Neuronal stem cell (in vitro differentiated cells): ENCODE measurements at regions not wholly inside any gene's neighbourhood (a gene's known extent, or its start where the extent isn't known, plus 50 kb on each side); places are given as distances from the start of the nearest gene placed in this dataset.

ENCODE experiments used
- DNase-seq: peaks from one replicate; pipeline ENCODE4 v3.0.0-alpha.2; 2013; ENCODE audit warnings: low spot score
- H2AFZ ChIP-seq: one replicate; pipeline ENCODE4 v1.6.1; 2013; ENCODE audit warnings: mild to moderate bottlenecking, low read length, inconsistent platforms
- H2AK5ac ChIP-seq: 2 replicates; pipeline ENCODE4 v1.6.1; 2013; ENCODE audit warnings: low read depth, mild to moderate bottlenecking, inconsistent platforms, low read length, moderate library complexity, mixed read lengths
- H2BK120ac ChIP-seq: 2 replicates; pipeline ENCODE4 v1.6.1; 2013; ENCODE audit warnings: low read depth, mild to moderate bottlenecking, inconsistent platforms, low read length, moderate library complexity, mixed read lengths
- H2BK12ac ChIP-seq: one replicate; pipeline ENCODE4 v1.6.1; 2013; ENCODE audit warnings: low read length, inconsistent platforms
- H2BK15ac ChIP-seq: 2 replicates; pipeline ENCODE4 v1.6.1; 2013; ENCODE audit warnings: mild to moderate bottlenecking, low read length, inconsistent platforms, mixed read lengths
- H2BK5ac ChIP-seq: one replicate; pipeline ENCODE4 v1.6.1; 2013; ENCODE audit warnings: inconsistent platforms, mild to moderate bottlenecking, low read length, moderate library complexity
- H3K14ac ChIP-seq: one replicate; pipeline ENCODE4 v1.6.1; 2013; ENCODE audit warnings: low read length, inconsistent platforms
- H3K18ac ChIP-seq: 2 replicates; pipeline ENCODE4 v1.6.1; 2013; ENCODE audit warnings: low read length, inconsistent platforms
- H3K23ac ChIP-seq: 2 replicates; pipeline ENCODE4 v1.6.1; 2013; ENCODE audit warnings: low read depth, mild to moderate bottlenecking, mixed read lengths, low read length, inconsistent platforms; ENCODE audit not compliant: poor library complexity
- H3K27ac ChIP-seq: replicated peaks from 3 replicates; pipeline ENCODE4 v1.5.1; 2013; ENCODE audit warnings: low read length, inconsistent platforms
- H3K27me3 ChIP-seq, 3 experiments: 2 replicates each; pipeline ENCODE4 v1.6.1; 2013; ENCODE audit warnings: low read length in 3 of 3, mild to moderate bottlenecking in 2 of 3, inconsistent platforms in 1 of 3, low read depth in 1 of 3, mixed read lengths in 1 of 3, moderate library complexity in 1 of 3; ENCODE audit not compliant: control insufficient read depth in 3 of 3, insufficient read depth in 3 of 3
- H3K36me3 ChIP-seq, 2 donors: replicated peaks in 1 of 2; 2 replicates each; pipeline ENCODE4 v1.6.1; 2013; ENCODE audit warnings: low read length in 2 of 2; ENCODE audit not compliant: control insufficient read depth in 2 of 2, insufficient read depth in 2 of 2
- H3K4ac ChIP-seq: 2 replicates; pipeline ENCODE4 v1.6.1; 2013; ENCODE audit warnings: inconsistent platforms, mild to moderate bottlenecking, low read length, moderate library complexity
- H3K4me1 ChIP-seq, 2 donors: 1 replicate in 1 of 2; 2 replicates in 1 of 2; pipeline ENCODE4 v1.6.1; 2013; ENCODE audit warnings: low read length in 2 of 2, low read depth in 1 of 2; ENCODE audit not compliant: control insufficient read depth in 2 of 2, insufficient read depth in 1 of 2
- H3K4me2 ChIP-seq: one replicate; pipeline ENCODE4 v1.6.1; 2013; ENCODE audit warnings: mild to moderate bottlenecking, low read length, inconsistent platforms; ENCODE audit not compliant: insufficient read depth, poor library complexity, severe bottlenecking
- H3K4me3 ChIP-seq, 2 donors: 2 replicates each; pipeline ENCODE4 v1.5.1; 2013; ENCODE audit warnings: low read length in 2 of 2, mild to moderate bottlenecking in 2 of 2, inconsistent platforms in 1 of 2, moderate library complexity in 1 of 2
- H3K79me1 ChIP-seq: one replicate; pipeline ENCODE4 v1.6.1; 2013; ENCODE audit warnings: low read depth, mild to moderate bottlenecking, inconsistent platforms, low read length, moderate library complexity
- H3K9ac ChIP-seq: one replicate; pipeline ENCODE4 v1.6.1; 2013; ENCODE audit warnings: mild to moderate bottlenecking, low read depth, low read length, inconsistent platforms; ENCODE audit not compliant: poor library complexity
- H3K9me3 ChIP-seq, 2 donors: replicated peaks in 1 of 2; 2 replicates each; pipeline versions ENCODE3 to v1.6.1; 2013; ENCODE audit warnings: low read length in 2 of 2, mild to moderate bottlenecking in 2 of 2, inconsistent platforms in 1 of 2, low read depth in 1 of 2, mixed read lengths in 1 of 2, moderate library complexity in 1 of 2; ENCODE audit not compliant: control insufficient read depth in 2 of 2, insufficient read depth in 1 of 2
- H4K8ac ChIP-seq: one replicate; pipeline ENCODE4 v1.6.1; 2013; ENCODE audit warnings: low read depth, mild to moderate bottlenecking, inconsistent platforms, low read length, moderate library complexity
- H4K91ac ChIP-seq: one replicate; pipeline ENCODE4 v1.6.1; 2013; ENCODE audit warnings: low read length, low read depth, mild to moderate bottlenecking, inconsistent platforms; ENCODE audit not compliant: poor library complexity
- WGBS, 2 donors: extraction: QIAGEN DNeasy Blood & Tissue Kit; methylation state at CpG; one replicate each; pipeline ENCODE4 v1.1.7; 2013; ENCODE audit warnings: missing lambda C conversion rate in 2 of 2, mixed read lengths in 1 of 2; ENCODE audit not compliant: insufficient read length in 2 of 2, insufficient replicate concordance in 1 of 2; ENCODE audit errors: extremely low coverage in 2 of 2; 5-methylcytosine and 5-hydroxymethylcytosine counted together

DNA sequence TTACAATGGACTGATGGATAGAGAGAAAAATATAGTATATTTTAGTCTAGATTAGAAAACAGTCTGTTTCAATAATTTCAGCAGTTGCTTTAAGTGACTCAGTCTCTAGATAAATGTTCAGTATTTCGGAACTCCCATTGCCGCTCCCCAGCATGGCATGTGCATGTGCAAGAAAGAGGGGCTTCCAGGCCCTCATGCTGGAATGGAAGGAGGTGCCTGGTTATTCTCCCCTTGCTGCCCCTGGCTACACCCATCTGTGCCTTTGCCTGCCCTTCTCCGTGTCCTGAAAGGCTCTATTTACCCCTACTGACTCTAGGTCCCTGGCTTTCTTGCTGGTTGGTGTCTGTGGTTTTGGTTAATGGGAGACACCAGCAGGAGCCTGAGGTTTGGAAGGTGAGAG is 115.7 kb upstream of the IFNGR1 start:
- Histone ChIP-seq H2AFZ (no peak overlapping the region), H3K4me3 (no peak overlapping the region), H2AK5ac (no peak overlapping the region), H3K14ac (peak overlapping the region; percentile 49), H3K9me3 (no peaks in the 10 kb centered on the region), H3K9ac (no peak overlapping the region), H4K8ac (no peak overlapping the region), H3K27ac (no peak overlapping the region), H3K4me1 (peaks cover 0 to 2% of the 10 kb centered on the region in 2 donors), H3K23ac (no peak overlapping the region), H2BK12ac (no peak overlapping the region), H2BK5ac (no peak overlapping the region), H3K4me2 (no peak overlapping the region), H4K91ac (no peak overlapping the region), H2BK120ac (no peak overlapping the region), H3K79me1 (peaks cover 1% of the 10 kb centered on the region), H2BK15ac (no peak overlapping the region), H3K18ac (peak overlapping the region; percentile 81), H3K27me3 (peaks cover 2 to 85% (median 7%) of the 10 kb centered on the region in 3 experiments), H3K4ac (no peak overlapping the region), H3K36me3 (no peaks in the 10 kb centered on the region)
- DNase-seq = no peak
- no CpG with 5 or more reads among the region's 3 CpGs for WGBS, 2 donors

DNA sequence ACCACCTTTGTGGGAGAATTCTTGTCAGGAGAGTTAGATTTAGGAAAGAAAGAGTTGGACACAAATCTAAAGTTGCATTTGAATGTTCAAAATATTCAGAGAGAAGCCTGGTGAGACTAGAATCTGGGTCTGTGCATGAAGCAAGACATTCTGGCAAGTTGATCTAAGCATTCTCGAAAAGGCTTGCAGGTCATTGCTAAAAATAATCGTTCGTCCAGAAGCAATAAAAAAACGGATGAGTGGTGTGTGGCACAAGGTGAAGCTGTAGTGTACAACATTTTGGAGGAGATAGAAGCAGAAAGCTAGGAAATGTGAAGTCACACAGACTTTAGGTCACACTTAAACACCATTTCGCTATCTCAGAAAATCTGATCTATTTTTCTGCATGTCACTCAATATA is 114.9 kb upstream of the IFNGR1 start:
- DNase-seq = no peak
- Histone ChIP-seq H2BK15ac (no peak overlapping the region), H2BK5ac (no peak overlapping the region), H3K4me1 (peaks cover 0 to 2% of the 10 kb centered on the region in 2 donors), H3K23ac (no peak overlapping the region), H3K36me3 (no peaks in the 10 kb centered on the region), H2AFZ (no peak overlapping the region), H4K91ac (no peak overlapping the region), H2BK12ac (no peak overlapping the region), H3K27ac (no peak overlapping the region), H3K79me1 (peaks cover 1% of the 10 kb centered on the region), H3K9ac (no peak overlapping the region), H3K9me3 (no peaks in the 10 kb centered on the region), H3K4me2 (no peak overlapping the region), H3K27me3 (peaks cover 2 to 82% (median 7%) of the 10 kb centered on the region in 3 experiments), H3K4ac (no peak overlapping the region), H4K8ac (no peak overlapping the region), H3K4me3 (no peak overlapping the region), H2BK120ac (no peak overlapping the region), H3K14ac (no peak overlapping the region), H3K18ac (no peak overlapping the region), H2AK5ac (no peak overlapping the region)
- no CpG with 5 or more reads among the region's 5 CpGs for WGBS, 2 donors

DNA sequence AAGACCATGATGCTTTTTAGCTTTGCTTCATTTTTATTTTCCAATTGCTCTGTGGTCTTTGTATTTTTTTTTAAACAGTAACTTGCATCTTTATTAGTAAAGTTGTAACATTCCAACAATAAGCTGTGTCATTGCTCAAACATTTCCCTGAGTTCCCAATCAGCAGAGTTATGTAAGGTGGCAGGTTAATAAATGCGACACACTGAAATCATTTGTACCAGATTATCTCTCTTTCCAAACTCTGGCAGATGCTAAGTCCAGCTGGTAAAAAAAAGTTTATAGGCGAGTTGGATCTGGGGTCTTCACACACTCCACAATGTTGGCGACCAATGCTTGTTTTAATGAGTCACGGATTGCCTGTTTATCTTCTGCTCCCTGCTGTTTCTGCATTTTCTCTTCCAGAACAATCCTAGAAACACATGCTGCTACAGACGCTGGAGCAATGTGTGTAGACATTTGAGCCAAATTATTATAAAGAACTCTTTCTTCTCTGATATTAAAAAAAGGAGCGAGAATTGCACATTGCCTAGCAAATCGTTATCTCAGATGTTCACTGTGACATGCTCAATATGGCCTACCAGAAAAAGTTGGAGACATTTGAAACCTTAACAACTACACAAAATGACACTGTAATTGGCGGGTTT is 113.6 kb upstream of the IFNGR1 start:
- Histone ChIP-seq H2BK5ac (no peak overlapping the region), H2AK5ac (no peak overlapping the region), H2BK15ac (no peak overlapping the region), H3K4me3 (no peak overlapping the region), H3K27ac (no peak overlapping the region), H2AFZ (no peak overlapping the region), H3K4me1 (no peaks in the 10 kb centered on the region), H3K36me3 (no peaks in the 10 kb centered on the region), H4K8ac (no peak overlapping the region), H3K4ac (no peak overlapping the region), H3K79me1 (peaks cover 1% of the 10 kb centered on the region), H3K27me3 (peaks cover 2 to 79% (median 3%) of the 10 kb centered on the region in 3 experiments), H3K14ac (no peak overlapping the region), H4K91ac (no peak overlapping the region), H3K4me2 (no peak overlapping the region), H3K9ac (no peak overlapping the region), H3K18ac (no peak overlapping the region), H2BK120ac (no peak overlapping the region), H2BK12ac (no peak overlapping the region), H3K23ac (no peak overlapping the region), H3K9me3 (no peaks in the 10 kb centered on the region)
- no CpG with 5 or more reads among the region's 8 CpGs for WGBS, 2 donors
- DNase-seq = no peak

DNA sequence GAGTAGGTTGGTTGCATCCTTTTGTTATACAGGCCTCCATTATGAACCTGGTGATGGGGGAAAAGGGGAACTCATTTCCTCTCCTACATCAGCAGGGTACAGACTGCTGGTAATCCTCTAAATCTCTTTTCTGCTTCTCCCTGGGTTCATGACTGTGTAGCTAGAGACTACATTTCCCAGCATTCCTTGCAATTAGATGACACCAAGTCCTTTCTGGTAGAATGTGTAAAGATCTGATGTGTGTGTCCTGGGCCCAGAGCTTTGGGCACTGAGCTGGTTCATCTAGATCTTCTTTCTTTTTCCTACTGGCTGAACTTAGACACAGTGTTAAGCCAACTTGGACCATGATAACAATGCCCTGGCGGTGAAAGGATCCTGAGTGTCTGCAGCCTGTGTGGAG is 104.7 kb upstream of the IFNGR1 start:
- H3K9ac ChIP-seq = no peak overlapping the region
- H3K4me2 ChIP-seq = no peak overlapping the region
- H3K14ac ChIP-seq = no peak overlapping the region
- no peak overlapping the region for H3K18ac ChIP-seq
- WGBS, 2 donors = no CpG with 5 or more reads among the region's 1 CpG
- no peak overlapping the region for H4K8ac ChIP-seq
- H3K36me3 ChIP-seq = no peaks in the 10 kb centered on the region
- no peak overlapping the region for H3K4ac ChIP-seq
- no peaks in the 10 kb centered on the region for H3K9me3 ChIP-seq
- H3K23ac ChIP-seq = no peak overlapping the region
- H2AFZ ChIP-seq = no peak overlapping the region
- no peak overlapping the region for H3K27ac ChIP-seq
- H3K4me3 ChIP-seq = no peak overlapping the region
- H2BK5ac ChIP-seq = no peak overlapping the region
- H2BK15ac ChIP-seq = no peak overlapping the region
- H2BK120ac ChIP-seq = no peak overlapping the region
- H2BK12ac ChIP-seq = no peak overlapping the region
- peaks cover 0 to 31% (median 0%) of the 10 kb centered on the region in 3 experiments for H3K27me3 ChIP-seq
- no peak overlapping the region for H2AK5ac ChIP-seq
- H4K91ac ChIP-seq = no peak overlapping the region
- H3K4me1 ChIP-seq = no peaks in the 10 kb centered on the region
- DNase-seq = no peak
- no peaks in the 10 kb centered on the region for H3K79me1 ChIP-seq
